ENCODE measurements at regions not wholly inside any gene's neighbourhood (a gene's known extent, or its start where the extent isn't known, plus 50 kb on each side); places are given as distances from the start of the nearest gene placed in this dataset.

DNA sequence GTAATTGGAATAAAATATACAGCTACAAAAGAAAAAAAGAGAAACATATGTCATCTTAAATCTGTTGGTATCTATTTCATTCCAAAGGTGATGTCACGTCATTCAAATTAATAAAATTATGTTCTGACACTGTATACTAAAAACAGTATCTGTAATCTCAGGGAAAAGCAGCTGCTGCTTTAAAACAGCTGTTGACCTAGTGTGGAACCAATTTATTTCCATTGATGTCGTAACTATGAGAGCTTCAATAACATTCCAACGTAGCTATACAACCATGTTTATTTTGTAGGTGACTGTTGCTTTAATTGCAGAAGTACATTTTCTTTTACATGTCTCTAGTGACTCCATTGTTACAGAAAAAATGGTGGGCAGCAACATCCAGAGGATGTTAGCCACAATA lies 571.7 kb downstream of the RPS29 start:
- no TSS peak for BruUV-seq (replicated peaks)
- intact Hi-C loops (cut with micrococcal nuclease; ENCODE audit: unreplicated experiment) = no loop called here
- CTCF ChIA-PET = no interaction called here
- no peaks in the 10 kb centered on the region for H3K4me1 ChIP-seq (ENCODE audit: insufficient read depth, low read length, poor library complexity, severe bottlenecking)
- no peaks in the 10 kb centered on the region for H3K36me3 ChIP-seq (ENCODE audit: insufficient read depth, low read length, poor library complexity, severe bottlenecking)
- POLR2A ChIA-PET (ENCODE audit: low non-redundant PET) = no interaction called here
- H3K4me3 ChIP-seq (ENCODE audit: low read depth, low read length, poor library complexity, severe bottlenecking) = no peak overlapping the region
- DNase-seq (ENCODE audit: low spot score) = no peak
- H3K27ac ChIP-seq (ENCODE audit: low read depth, low read length, poor library complexity, severe bottlenecking) = no peak overlapping the region
- TF ChIP-seq EZH2 (IDR thresholded peaks at IDR 0.05; ENCODE audit: borderline replicate concordance, low read depth, low read length, poor library complexity, severe bottlenecking) = no peak
- TF ChIP-seq, protein P1, sequence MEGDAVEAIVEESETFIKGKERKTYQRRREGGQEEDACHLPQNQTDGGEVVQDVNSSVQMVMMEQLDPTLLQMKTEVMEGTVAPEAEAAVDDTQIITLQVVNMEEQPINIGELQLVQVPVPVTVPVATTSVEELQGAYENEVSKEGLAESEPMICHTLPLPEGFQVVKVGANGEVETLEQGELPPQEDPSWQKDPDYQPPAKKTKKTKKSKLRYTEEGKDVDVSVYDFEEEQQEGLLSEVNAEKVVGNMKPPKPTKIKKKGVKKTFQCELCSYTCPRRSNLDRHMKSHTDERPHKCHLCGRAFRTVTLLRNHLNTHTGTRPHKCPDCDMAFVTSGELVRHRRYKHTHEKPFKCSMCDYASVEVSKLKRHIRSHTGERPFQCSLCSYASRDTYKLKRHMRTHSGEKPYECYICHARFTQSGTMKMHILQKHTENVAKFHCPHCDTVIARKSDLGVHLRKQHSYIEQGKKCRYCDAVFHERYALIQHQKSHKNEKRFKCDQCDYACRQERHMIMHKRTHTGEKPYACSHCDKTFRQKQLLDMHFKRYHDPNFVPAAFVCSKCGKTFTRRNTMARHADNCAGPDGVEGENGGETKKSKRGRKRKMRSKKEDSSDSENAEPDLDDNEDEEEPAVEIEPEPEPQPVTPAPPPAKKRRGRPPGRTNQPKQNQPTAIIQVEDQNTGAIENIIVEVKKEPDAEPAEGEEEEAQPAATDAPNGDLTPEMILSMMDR (conservative IDR thresholded peaks at IDR 0.05; ENCODE audit: low read depth, low read length) = no peak
- H3K9me3 ChIP-seq (ENCODE audit: low read depth, low read length, poor library complexity, severe bottlenecking) = no peaks in the 10 kb centered on the region
- H3K27me3 ChIP-seq (replicated peaks; ENCODE audit: insufficient read depth, low read depth, low read length, poor library complexity) = peaks cover 8% of the 10 kb centered on the region

DNA sequence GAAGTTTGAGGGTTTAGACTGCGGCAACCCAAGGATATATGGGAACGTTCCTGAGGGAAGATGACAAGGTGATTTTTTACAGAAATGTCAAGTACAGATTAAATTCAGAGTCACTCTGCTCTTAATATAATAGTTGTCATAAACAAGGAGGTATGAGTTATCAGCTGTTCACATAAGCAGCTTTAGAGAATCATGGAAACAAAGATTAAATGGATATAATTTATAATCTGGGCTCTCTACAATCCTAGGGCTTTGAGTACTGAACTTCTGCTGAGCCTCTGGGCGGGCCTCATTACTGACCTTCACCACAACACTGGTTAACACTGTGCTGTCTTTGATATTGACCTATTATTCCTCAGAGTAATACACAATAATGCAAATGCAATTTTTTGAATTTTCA lies 577.8 kb downstream of the RPS29 start:
- Histone ChIP-seq H3K27ac (ENCODE audit: low read depth, low read length, poor library complexity, severe bottlenecking) (no peak overlapping the region), H3K9me3 (ENCODE audit: low read depth, low read length, poor library complexity, severe bottlenecking) (no peaks in the 10 kb centered on the region), H3K36me3 (ENCODE audit: insufficient read depth, low read length, poor library complexity, severe bottlenecking) (no peaks in the 10 kb centered on the region), H3K4me1 (ENCODE audit: insufficient read depth, low read length, poor library complexity, severe bottlenecking) (no peaks in the 10 kb centered on the region), H3K27me3 (replicated peaks; ENCODE audit: insufficient read depth, low read depth, low read length, poor library complexity) (peaks cover 12% of the 10 kb centered on the region), H3K4me3 (ENCODE audit: low read depth, low read length, poor library complexity, severe bottlenecking) (no peak overlapping the region)
- TF ChIP-seq EZH2 (IDR thresholded peaks at IDR 0.05; ENCODE audit: borderline replicate concordance, low read depth, low read length, poor library complexity, severe bottlenecking) = no peak
- TF ChIP-seq, protein P1 (conservative IDR thresholded peaks at IDR 0.05; ENCODE audit: low read depth, low read length) = no peak
- no peak for DNase-seq (ENCODE audit: low spot score)
- intact Hi-C loops (cut with micrococcal nuclease; ENCODE audit: unreplicated experiment) = no loop called here
- ChIA-PET CTCF (no interaction called here), POLR2A (ENCODE audit: low non-redundant PET) (no interaction called here)
- no TSS peak for BruUV-seq (replicated peaks)

GRCh38 chr14:48991141-48991540 lies 595.0 kb downstream of the RPS29 start:
- Histone ChIP-seq H3K9me3 (ENCODE audit: low read depth, low read length, poor library complexity, severe bottlenecking) (no peaks in the 10 kb centered on the region), H3K4me3 (ENCODE audit: low read depth, low read length, poor library complexity, severe bottlenecking) (no peak overlapping the region), H3K36me3 (ENCODE audit: insufficient read depth, low read length, poor library complexity, severe bottlenecking) (no peaks in the 10 kb centered on the region), H3K27ac (ENCODE audit: low read depth, low read length, poor library complexity, severe bottlenecking) (no peak overlapping the region), H3K4me1 (ENCODE audit: insufficient read depth, low read length, poor library complexity, severe bottlenecking) (no peaks in the 10 kb centered on the region), H3K27me3 (replicated peaks; ENCODE audit: insufficient read depth, low read depth, low read length, poor library complexity) (peaks cover 7% of the 10 kb centered on the region)
- BruUV-seq (replicated peaks) = no TSS peak
- no peak for DNase-seq (ENCODE audit: low spot score)
- POLR2A ChIA-PET (ENCODE audit: low non-redundant PET) = no interaction called here
- CTCF ChIA-PET = no interaction called here
- intact Hi-C loops (cut with micrococcal nuclease; ENCODE audit: unreplicated experiment) = no loop called here
- TF ChIP-seq, protein P1 (conservative IDR thresholded peaks at IDR 0.05; ENCODE audit: low read depth, low read length) = no peak
- TF ChIP-seq EZH2 (IDR thresholded peaks at IDR 0.05; ENCODE audit: borderline replicate concordance, low read depth, low read length, poor library complexity, severe bottlenecking) = no peak
